Esophagus mucosa (tissue), 1 donor: ENCODE measurements at regions not wholly inside any gene's neighbourhood (a gene's known extent, or its start where the extent isn't known, plus 50 kb on each side); places are given as distances from the start of the nearest gene placed in this dataset.

Source experiments
- ATAC-seq: fragments of 200-7000 bp; cut with Tn5 transposase; one replicate; pipeline ENCODE4 v1.9.1; 2020
- donor health status: DM: yes; HTN: yes; CAD: no.

- ATAC-seq: no peak
Measured at GRCh38 chr1:25080294-25081209, 150.5 kb upstream of the RUNX3 start.

GRCh38 chr1:25079048-25079447, 149.0 kb upstream of the RUNX3 start:
- no peak for ATAC-seq

- ATAC-seq: no peak
Measured at GRCh38 chr1:25074351-25075227, 144.5 kb upstream of the RUNX3 start.

- no peak for ATAC-seq
Measured at GRCh38 chr1:25073640-25074270, 143.7 kb upstream of the RUNX3 start.

- ATAC-seq: no peak
Measured at GRCh38 chr1:25072461-25072860, 142.4 kb upstream of the RUNX3 start.

- no peak for ATAC-seq
Measured at GRCh38 chr1:25068829-25069228, 138.8 kb upstream of the RUNX3 start.

GRCh38 chr1:25068316-25068715, 138.2 kb upstream of the RUNX3 start:
- ATAC-seq: no peak

GRCh38 chr1:25067518-25068251, 137.6 kb upstream of the RUNX3 start:
- ATAC-seq: no peak

GRCh38 chr1:25066731-25067517, 136.8 kb upstream of the RUNX3 start:
- ATAC-seq: no peak

- ATAC-seq: no peak
Measured at GRCh38 chr1:25066256-25066655, 136.2 kb upstream of the RUNX3 start.

GRCh38 chr1:25065795-25066238, 135.7 kb upstream of the RUNX3 start:
- no peak for ATAC-seq

- no peak for ATAC-seq
Measured at GRCh38 chr1:25065321-25065721, 135.2 kb upstream of the RUNX3 start.

GRCh38 chr1:25064465-25065240, 134.6 kb upstream of the RUNX3 start:
- no peak for ATAC-seq

- ATAC-seq: no peak
Measured at GRCh38 chr1:25063591-25064416, 133.7 kb upstream of the RUNX3 start.

GRCh38 chr1:25062621-25063255, 132.7 kb upstream of the RUNX3 start:
- ATAC-seq: no peak

- ATAC-seq: no peak
Measured at GRCh38 chr1:25061261-25061995, 131.4 kb upstream of the RUNX3 start.

- ATAC-seq: no peak
Measured at GRCh38 chr1:25057188-25057587, 127.1 kb upstream of the RUNX3 start.

- no peak for ATAC-seq
Measured at GRCh38 chr1:25056536-25056935, 126.5 kb upstream of the RUNX3 start.
